Esophagus squamous epithelium (tissue), 4 donors: ENCODE measurements at regions not wholly inside any gene's neighbourhood (a gene's known extent, or its start where the extent isn't known, plus 50 kb on each side); places are given as distances from the start of the nearest gene placed in this dataset.
"Not testable (repeated sequence)": the region's sequence is repeated elsewhere in the genome, so short reads cannot be mapped to it uniquely, and the experiment has no call there.

Experiments
- CTCF ChIP-seq, 6 experiments: fragments of 450-650 bp in 4 of 6; fragments of 200-600 bp in 2 of 6; sonication (generic) in 2 of 6; IDR thresholded peaks; one replicate each; pipeline ENCODE4 v1.5.1; 2016 to 2019; ENCODE audit warnings: antibody characterized with exemption in 6 of 6, mild to moderate bottlenecking in 4 of 6, moderate library complexity in 4 of 6
- POLR2A ChIP-seq, 4 donors: fragments of 450-650 bp; IDR thresholded peaks; one replicate each; pipeline ENCODE4 v1.6.1; 2017; ENCODE audit warnings: antibody characterized with exemption in 4 of 4, mild to moderate bottlenecking in 4 of 4, moderate library complexity in 3 of 4

DNA sequence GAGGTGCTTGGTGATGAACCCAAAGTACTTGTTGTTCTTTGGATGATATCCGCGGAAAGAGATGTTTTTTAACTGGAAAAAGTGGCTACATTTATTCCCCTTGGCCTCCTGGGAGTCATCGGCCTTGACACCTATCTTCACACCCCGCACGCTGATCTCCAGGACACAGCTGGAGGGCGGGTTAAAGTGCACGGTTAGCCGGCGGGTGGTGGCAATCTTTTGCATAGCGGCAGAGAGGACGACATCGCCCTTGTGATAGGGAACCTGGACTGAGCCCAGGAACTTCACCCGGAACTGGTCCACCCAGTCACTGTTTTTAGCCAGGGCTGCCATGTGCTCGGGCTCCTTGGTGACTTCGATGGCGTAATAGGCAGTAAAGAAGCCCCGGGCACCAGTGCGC lies 110.5 kb upstream of the PLEKHM1 start:
- not testable (repeated sequence) for TF ChIP-seq CTCF, POLR2A (IDR thresholded peaks at IDR 0.05)
